Neural cell (in vitro differentiated cells): ENCODE measurements at regions not wholly inside any gene's neighbourhood (a gene's known extent, or its start where the extent isn't known, plus 50 kb on each side); places are given as distances from the start of the nearest gene placed in this dataset.

Experiments used
- H2AFZ ChIP-seq: fragments of 200-600, 300-800 bp; sonication (generic), shearing (Covaris generic); 2 replicates; pipeline ENCODE4 v1.6.0; 2014; ENCODE audit warnings: low read depth, mild to moderate bottlenecking, antibody characterized with exemption, low read length, moderate library complexity
- H3F3A ChIP-seq: fragments of 200-600 bp; shearing (Covaris generic); 2 replicates; pipeline ENCODE4 v1.6.1; 2016; ENCODE audit warnings: mild to moderate bottlenecking, moderate library complexity, mixed read lengths, antibody characterized with exemption, low read length; ENCODE audit not compliant: insufficient read depth, poor library complexity, severe bottlenecking
- H3K27ac ChIP-seq: fragments of 200-600, 300-800 bp; sonication (generic), shearing (Covaris generic); 2 replicates; pipeline ENCODE4 v1.5.1; 2014; ENCODE audit warnings: mild to moderate bottlenecking, low read length, moderate library complexity
- H3K27me3 ChIP-seq: fragments of 300-800, 200-600 bp; sonication (generic), shearing (Covaris generic); 2 replicates; pipeline ENCODE4 v1.6.0; 2014; ENCODE audit warnings: mild to moderate bottlenecking, low read depth, low read length, moderate library complexity; ENCODE audit not compliant: insufficient read depth
- H3K36me3 ChIP-seq: fragments of 300-800, 200-600 bp; sonication (generic), shearing (Covaris generic); 2 replicates; pipeline ENCODE4 v1.5.1; 2014; ENCODE audit warnings: mild to moderate bottlenecking, antibody characterized with exemption, low read length, moderate library complexity; ENCODE audit not compliant: insufficient read depth
- H3K4me2 ChIP-seq: fragments of 300-800, 200-600 bp; sonication (generic), shearing (Covaris generic); 2 replicates; pipeline ENCODE4 v1.6.0; 2014; ENCODE audit warnings: mild to moderate bottlenecking, low read length
- H3K4me3 ChIP-seq: fragments of 300-800, 200-600 bp; sonication (generic), shearing (Covaris generic); 2 replicates; pipeline ENCODE4 v1.5.1; 2014; ENCODE audit warnings: mild to moderate bottlenecking, low read length, moderate library complexity
- H3K79me2 ChIP-seq: fragments of 200-600 bp; shearing (Covaris generic); replicated peaks from 2 replicates; pipeline ENCODE4 v1.6.0; 2014; ENCODE audit warnings: mild to moderate bottlenecking, low read length, moderate library complexity; ENCODE audit not compliant: insufficient read depth
- H3K9ac ChIP-seq: fragments of 300-800, 200-600 bp; sonication (generic), shearing (Covaris generic); 2 replicates; pipeline ENCODE4 v1.6.1; 2016; ENCODE audit warnings: mild to moderate bottlenecking, low read length, mixed read lengths
- H3K9me2 ChIP-seq: fragments of 200-600 bp; shearing (Covaris generic); 2 replicates; pipeline ENCODE4 v1.6.1; 2016; ENCODE audit warnings: mild to moderate bottlenecking, low read length, mixed read lengths; ENCODE audit not compliant: insufficient read depth
- H3K9me3 ChIP-seq: fragments of 200-600, 300-800 bp; sonication (generic), shearing (Covaris generic); 2 replicates; pipeline ENCODE4 v1.6.1; 2016; ENCODE audit warnings: mild to moderate bottlenecking, mixed run types, low read length, moderate library complexity, mixed read lengths
- H4K20me1 ChIP-seq: fragments of 200-600 bp; shearing (Covaris generic); 2 replicates; pipeline ENCODE4 v1.6.1; 2016; ENCODE audit warnings: mild to moderate bottlenecking, mixed run types; ENCODE audit not compliant: insufficient read depth
- EP300 ChIP-seq: fragments of 450-650 bp; conservative IDR thresholded peaks from 2 replicates; pipeline ENCODE4 v1.6.1; 2014; ENCODE audit warnings: antibody characterized with exemption, mild to moderate bottlenecking, moderate library complexity; ENCODE audit not compliant: poor library complexity, severe bottlenecking
- EZH2 ChIP-seq: fragments of 200-600, 300-800 bp; shearing (Covaris generic), sonication (generic); IDR thresholded peaks from 2 replicates; pipeline ENCODE4 v1.6.1; 2014; ENCODE audit warnings: antibody characterized with exemption, low read length, borderline replicate concordance, mild to moderate bottlenecking; ENCODE audit not compliant: insufficient read depth, poor library complexity, severe bottlenecking
- MXI1 ChIP-seq: fragments of 450-650 bp; conservative IDR thresholded peaks from 2 replicates; pipeline ENCODE4 v1.6.1; 2014; ENCODE audit warnings: antibody characterized with exemption, mild to moderate bottlenecking; ENCODE audit not compliant: poor library complexity, severe bottlenecking
- POLR2AphosphoS5 ChIP-seq: IDR thresholded peaks from 2 replicates; pipeline ENCODE4 v1.6.1; 2012
- RAD21 ChIP-seq: fragments of 450-650 bp; conservative IDR thresholded peaks from 2 replicates; pipeline ENCODE4 v1.6.1; 2014; ENCODE audit warnings: antibody characterized with exemption, mild to moderate bottlenecking, moderate library complexity
- SMC3 ChIP-seq: fragments of 450-650 bp; conservative IDR thresholded peaks from 2 replicates; pipeline ENCODE4 v1.6.1; 2014; ENCODE audit warnings: antibody characterized with exemption, mild to moderate bottlenecking, moderate library complexity; ENCODE audit not compliant: poor library complexity
- TAF1 ChIP-seq: IDR thresholded peaks from 2 replicates; pipeline ENCODE4 v1.6.1; 2012; ENCODE audit warnings: low read depth
- TF ChIP-seq, protein P1 (sequence below): fragments of 450-650 bp; IDR thresholded peaks from 2 replicates; pipeline ENCODE4 v1.5.1; 2014; ENCODE audit warnings: antibody characterized with exemption, mild to moderate bottlenecking, moderate library complexity; ENCODE audit not compliant: poor library complexity, severe bottlenecking
- TF ChIP-seq, protein P2 (sequence below): IDR thresholded peaks from 2 replicates; pipeline ENCODE4 v1.6.1; 2012; ENCODE audit warnings: borderline replicate concordance

DNA sequence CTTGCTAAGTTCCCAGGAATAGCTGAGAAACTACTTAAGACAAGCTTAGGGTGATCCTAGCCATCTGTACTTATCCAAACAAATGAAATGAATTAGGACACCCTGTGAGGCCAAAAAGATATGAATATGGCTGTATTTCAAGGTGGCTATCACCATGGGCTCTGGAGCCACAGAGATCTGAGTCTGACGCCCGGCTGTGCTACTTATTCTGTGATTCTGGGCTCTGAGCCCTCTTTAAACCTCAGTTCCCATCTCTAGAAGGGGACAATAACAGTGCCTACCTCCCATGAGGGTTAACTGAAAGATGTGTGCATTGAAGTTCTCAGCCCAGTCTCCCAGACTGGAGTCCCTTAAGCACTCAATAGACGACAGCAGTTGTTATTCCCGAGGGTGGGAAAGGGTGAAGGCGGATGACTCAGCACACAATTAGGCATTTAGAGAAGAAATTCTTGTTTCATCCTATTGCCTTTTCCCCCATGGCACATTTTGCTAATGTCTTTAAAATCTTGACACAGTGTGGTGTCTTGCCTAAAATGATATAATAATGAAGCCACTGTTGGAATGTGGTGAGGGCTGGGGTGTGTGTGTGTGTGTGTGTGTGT lies 132.5 kb downstream of the ADAMTS15 start:
- TF ChIP-seq, protein P1, sequence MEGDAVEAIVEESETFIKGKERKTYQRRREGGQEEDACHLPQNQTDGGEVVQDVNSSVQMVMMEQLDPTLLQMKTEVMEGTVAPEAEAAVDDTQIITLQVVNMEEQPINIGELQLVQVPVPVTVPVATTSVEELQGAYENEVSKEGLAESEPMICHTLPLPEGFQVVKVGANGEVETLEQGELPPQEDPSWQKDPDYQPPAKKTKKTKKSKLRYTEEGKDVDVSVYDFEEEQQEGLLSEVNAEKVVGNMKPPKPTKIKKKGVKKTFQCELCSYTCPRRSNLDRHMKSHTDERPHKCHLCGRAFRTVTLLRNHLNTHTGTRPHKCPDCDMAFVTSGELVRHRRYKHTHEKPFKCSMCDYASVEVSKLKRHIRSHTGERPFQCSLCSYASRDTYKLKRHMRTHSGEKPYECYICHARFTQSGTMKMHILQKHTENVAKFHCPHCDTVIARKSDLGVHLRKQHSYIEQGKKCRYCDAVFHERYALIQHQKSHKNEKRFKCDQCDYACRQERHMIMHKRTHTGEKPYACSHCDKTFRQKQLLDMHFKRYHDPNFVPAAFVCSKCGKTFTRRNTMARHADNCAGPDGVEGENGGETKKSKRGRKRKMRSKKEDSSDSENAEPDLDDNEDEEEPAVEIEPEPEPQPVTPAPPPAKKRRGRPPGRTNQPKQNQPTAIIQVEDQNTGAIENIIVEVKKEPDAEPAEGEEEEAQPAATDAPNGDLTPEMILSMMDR, result no peak
- TF ChIP-seq RAD21, result no peak
- TF ChIP-seq MXI1, result no peak
- no peak for TF ChIP-seq EP300
- TF ChIP-seq SMC3, result no peak
- TF ChIP-seq TAF1, result no peak
- TF ChIP-seq EZH2, result no peak
- TF ChIP-seq POLR2AphosphoS5, result no peak
- TF ChIP-seq, protein P2, sequence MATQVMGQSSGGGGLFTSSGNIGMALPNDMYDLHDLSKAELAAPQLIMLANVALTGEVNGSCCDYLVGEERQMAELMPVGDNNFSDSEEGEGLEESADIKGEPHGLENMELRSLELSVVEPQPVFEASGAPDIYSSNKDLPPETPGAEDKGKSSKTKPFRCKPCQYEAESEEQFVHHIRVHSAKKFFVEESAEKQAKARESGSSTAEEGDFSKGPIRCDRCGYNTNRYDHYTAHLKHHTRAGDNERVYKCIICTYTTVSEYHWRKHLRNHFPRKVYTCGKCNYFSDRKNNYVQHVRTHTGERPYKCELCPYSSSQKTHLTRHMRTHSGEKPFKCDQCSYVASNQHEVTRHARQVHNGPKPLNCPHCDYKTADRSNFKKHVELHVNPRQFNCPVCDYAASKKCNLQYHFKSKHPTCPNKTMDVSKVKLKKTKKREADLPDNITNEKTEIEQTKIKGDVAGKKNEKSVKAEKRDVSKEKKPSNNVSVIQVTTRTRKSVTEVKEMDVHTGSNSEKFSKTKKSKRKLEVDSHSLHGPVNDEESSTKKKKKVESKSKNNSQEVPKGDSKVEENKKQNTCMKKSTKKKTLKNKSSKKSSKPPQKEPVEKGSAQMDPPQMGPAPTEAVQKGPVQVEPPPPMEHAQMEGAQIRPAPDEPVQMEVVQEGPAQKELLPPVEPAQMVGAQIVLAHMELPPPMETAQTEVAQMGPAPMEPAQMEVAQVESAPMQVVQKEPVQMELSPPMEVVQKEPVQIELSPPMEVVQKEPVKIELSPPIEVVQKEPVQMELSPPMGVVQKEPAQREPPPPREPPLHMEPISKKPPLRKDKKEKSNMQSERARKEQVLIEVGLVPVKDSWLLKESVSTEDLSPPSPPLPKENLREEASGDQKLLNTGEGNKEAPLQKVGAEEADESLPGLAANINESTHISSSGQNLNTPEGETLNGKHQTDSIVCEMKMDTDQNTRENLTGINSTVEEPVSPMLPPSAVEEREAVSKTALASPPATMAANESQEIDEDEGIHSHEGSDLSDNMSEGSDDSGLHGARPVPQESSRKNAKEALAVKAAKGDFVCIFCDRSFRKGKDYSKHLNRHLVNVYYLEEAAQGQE, result no peak
- H3K27me3 ChIP-seq, result no peaks in the 10 kb centered on the region
- no peaks in the 10 kb centered on the region for H3K36me3 ChIP-seq
- H3K9me2 ChIP-seq, result no peaks in the 10 kb centered on the region
- H3K27ac ChIP-seq, result no peak overlapping the region
- no peaks in the 10 kb centered on the region for H3F3A ChIP-seq
- no peak overlapping the region for H3K9ac ChIP-seq
- H2AFZ ChIP-seq, result no peak overlapping the region
- no peaks in the 10 kb centered on the region for H3K79me2 ChIP-seq
- no peaks in the 10 kb centered on the region for H3K9me3 ChIP-seq
- H3K4me3 ChIP-seq, result no peak overlapping the region
- no peak overlapping the region for H3K4me2 ChIP-seq
- no peaks in the 10 kb centered on the region for H4K20me1 ChIP-seq

DNA sequence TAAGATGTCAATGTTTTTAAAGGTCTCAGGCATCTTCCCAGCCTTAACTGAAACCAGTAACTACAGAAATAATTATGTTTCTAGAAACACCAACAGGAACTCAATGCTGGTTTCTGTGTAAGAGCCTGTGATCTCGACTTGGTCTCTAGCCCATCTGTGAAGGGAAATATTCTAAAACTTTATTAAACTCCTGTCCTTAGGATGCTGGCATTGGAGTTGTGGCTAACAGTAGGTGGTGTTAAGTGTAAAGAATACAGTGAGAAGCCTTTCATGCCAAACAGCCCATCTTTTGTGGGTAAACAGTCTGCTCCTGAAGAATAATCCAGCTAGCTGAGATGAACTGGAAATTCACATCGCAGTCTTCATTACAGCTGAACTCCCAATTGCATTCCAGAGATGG lies 133.2 kb downstream of the ADAMTS15 start:
- H4K20me1 ChIP-seq, result no peaks in the 10 kb centered on the region
- no peak overlapping the region for H3K9ac ChIP-seq
- no peak overlapping the region for H3K4me2 ChIP-seq
- no peaks in the 10 kb centered on the region for H3K9me3 ChIP-seq
- H3K79me2 ChIP-seq, result no peaks in the 10 kb centered on the region
- H3K4me3 ChIP-seq, result no peak overlapping the region
- H3K36me3 ChIP-seq, result no peaks in the 10 kb centered on the region
- H3K9me2 ChIP-seq, result no peaks in the 10 kb centered on the region
- H3K27me3 ChIP-seq, result no peaks in the 10 kb centered on the region
- H3K27ac ChIP-seq, result no peak overlapping the region
- no peak for TF ChIP-seq EP300
- TF ChIP-seq, protein P1, result no peak
- TF ChIP-seq SMC3, result no peak
- no peak for TF ChIP-seq MXI1
- TF ChIP-seq, protein P2, result no peak
- no peak for TF ChIP-seq EZH2
- TF ChIP-seq POLR2AphosphoS5, result no peak
- TF ChIP-seq TAF1, result no peak
- TF ChIP-seq RAD21, result no peak
- H3F3A ChIP-seq, result no peaks in the 10 kb centered on the region
- no peak overlapping the region for H2AFZ ChIP-seq
